Progenitor cell of endocrine pancreas (in vitro differentiated cells): ENCODE measurements at regions not wholly inside any gene's neighbourhood (a gene's known extent, or its start where the extent isn't known, plus 50 kb on each side); places are given as distances from the start of the nearest gene placed in this dataset.
"Not testable (repeated sequence)": the region's sequence is repeated elsewhere in the genome, so short reads cannot be mapped to it uniquely, and the experiment has no call there.

Experiments used
- DNase-seq: peaks from one replicate; pipeline ENCODE4 v3.0.0; 2021; ENCODE audit warnings: low spot score; ENCODE audit not compliant: unreplicated experiment
- H3K27ac Mint-ChIP-seq: 2 replicates; pipeline ENCODE4 v1.8.0; 2021; ENCODE audit warnings: mild to moderate bottlenecking, moderate library complexity, mixed read lengths
- H3K27me3 Mint-ChIP-seq: 2 replicates; pipeline ENCODE4 v1.8.0; 2021; ENCODE audit warnings: mixed read lengths
- H3K36me3 Mint-ChIP-seq: 2 replicates; pipeline ENCODE4 v1.8.0; 2022; ENCODE audit warnings: mixed read lengths; ENCODE audit not compliant: insufficient read depth
- H3K4me1 Mint-ChIP-seq: 2 replicates; pipeline ENCODE4 v1.8.0; 2021; ENCODE audit warnings: low read depth, mixed read lengths
- H3K4me3 Mint-ChIP-seq: 2 replicates; pipeline ENCODE4 v1.8.0; 2021; ENCODE audit warnings: low read depth, mild to moderate bottlenecking, moderate library complexity, mixed read lengths
- H3K9me3 Mint-ChIP-seq: 2 replicates; pipeline ENCODE4 v1.8.0; 2021; ENCODE audit warnings: low read depth, mixed read lengths
- TF ChIP-seq, protein P1 (sequence below): fragments of 200-600 bp; sonication (generic); IDR thresholded peaks from one replicate; pipeline ENCODE4 v1.5.0; 2021; ENCODE audit warnings: antibody characterized with exemption, mild to moderate bottlenecking; ENCODE audit not compliant: unreplicated experiment

- peaks cover 8% of the 10 kb centered on the region for H3K9me3 Mint-ChIP-seq
- H3K36me3 Mint-ChIP-seq: peaks cover 3% of the 10 kb centered on the region
- no peak overlapping the region for H3K27ac Mint-ChIP-seq
- TF ChIP-seq, protein P1, sequence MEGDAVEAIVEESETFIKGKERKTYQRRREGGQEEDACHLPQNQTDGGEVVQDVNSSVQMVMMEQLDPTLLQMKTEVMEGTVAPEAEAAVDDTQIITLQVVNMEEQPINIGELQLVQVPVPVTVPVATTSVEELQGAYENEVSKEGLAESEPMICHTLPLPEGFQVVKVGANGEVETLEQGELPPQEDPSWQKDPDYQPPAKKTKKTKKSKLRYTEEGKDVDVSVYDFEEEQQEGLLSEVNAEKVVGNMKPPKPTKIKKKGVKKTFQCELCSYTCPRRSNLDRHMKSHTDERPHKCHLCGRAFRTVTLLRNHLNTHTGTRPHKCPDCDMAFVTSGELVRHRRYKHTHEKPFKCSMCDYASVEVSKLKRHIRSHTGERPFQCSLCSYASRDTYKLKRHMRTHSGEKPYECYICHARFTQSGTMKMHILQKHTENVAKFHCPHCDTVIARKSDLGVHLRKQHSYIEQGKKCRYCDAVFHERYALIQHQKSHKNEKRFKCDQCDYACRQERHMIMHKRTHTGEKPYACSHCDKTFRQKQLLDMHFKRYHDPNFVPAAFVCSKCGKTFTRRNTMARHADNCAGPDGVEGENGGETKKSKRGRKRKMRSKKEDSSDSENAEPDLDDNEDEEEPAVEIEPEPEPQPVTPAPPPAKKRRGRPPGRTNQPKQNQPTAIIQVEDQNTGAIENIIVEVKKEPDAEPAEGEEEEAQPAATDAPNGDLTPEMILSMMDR: no peak
- DNase-seq: no peak
- peaks cover 6% of the 10 kb centered on the region for H3K4me1 Mint-ChIP-seq
- H3K27me3 Mint-ChIP-seq: no peaks in the 10 kb centered on the region
- no peak overlapping the region for H3K4me3 Mint-ChIP-seq
Measured at GRCh38 chr10:36421992-36422391, 703.4 kb upstream of the ANKRD30A start.

DNA sequence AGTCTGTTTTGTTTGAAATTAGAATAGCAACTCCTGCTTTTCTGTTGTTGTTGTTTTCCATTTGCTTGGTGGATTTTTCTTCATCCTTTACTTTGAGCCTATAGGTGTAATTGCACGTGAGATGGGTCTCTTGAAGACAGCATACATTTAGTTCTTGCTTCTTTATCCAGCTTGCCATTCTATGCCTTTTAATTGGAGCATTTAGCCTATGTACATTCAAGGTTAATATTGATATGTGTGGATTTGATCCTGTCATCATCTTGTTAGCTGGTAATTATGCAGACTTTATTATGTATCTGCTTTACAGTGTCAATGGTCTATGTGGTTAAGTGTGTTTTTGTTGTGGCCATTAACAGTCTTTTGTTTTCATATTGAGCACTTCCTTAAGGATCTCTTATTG is 708.9 kb upstream of the ANKRD30A start:
- Mint-ChIP-seq H3K36me3 (peaks cover 4% of the 10 kb centered on the region), H3K9me3 (peaks cover 14% of the 10 kb centered on the region), H3K27ac (no peak overlapping the region), H3K27me3 (no peaks in the 10 kb centered on the region), H3K4me3 (no peak overlapping the region), H3K4me1 (no peaks in the 10 kb centered on the region)
- TF ChIP-seq, protein P1: no peak
- DNase-seq: no peak

GRCh38 chr10:36412942-36413341 is 712.5 kb upstream of the ANKRD30A start:
- Mint-ChIP-seq H3K4me3 (no peak overlapping the region), H3K9me3 (peaks cover 14% of the 10 kb centered on the region), H3K4me1 (no peaks in the 10 kb centered on the region), H3K27ac (no peak overlapping the region), H3K27me3 (no peaks in the 10 kb centered on the region), H3K36me3 (peaks cover 4% of the 10 kb centered on the region)
- TF ChIP-seq, protein P1: no peak
- DNase-seq: no peak

DNA sequence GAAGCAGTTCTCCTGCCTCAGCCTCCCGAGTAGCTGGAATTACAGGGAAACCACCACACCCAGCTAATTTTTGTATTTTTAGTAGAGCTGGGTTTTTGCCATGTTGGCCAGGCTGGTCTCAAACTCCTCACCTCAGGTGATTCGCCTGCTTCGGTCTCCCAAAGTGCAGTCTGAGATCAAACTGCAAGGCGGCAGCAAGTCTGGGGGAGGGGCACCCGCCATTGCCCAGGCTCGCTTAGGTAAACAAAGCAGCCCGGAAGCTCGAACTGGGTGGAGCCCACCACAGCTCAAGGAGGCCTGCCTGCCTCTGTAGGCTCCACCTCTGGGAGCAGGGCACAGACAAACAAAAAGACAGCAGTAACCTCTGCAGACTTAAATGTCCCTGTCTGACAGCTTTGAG is 725.2 kb upstream of the ANKRD30A start:
- H3K9me3 Mint-ChIP-seq, H3K4me3 Mint-ChIP-seq, DNase-seq, H3K4me1 Mint-ChIP-seq, H3K27ac Mint-ChIP-seq, H3K27me3 Mint-ChIP-seq, H3K36me3 Mint-ChIP-seq: not testable (repeated sequence)

- DNase-seq: no peak
- Mint-ChIP-seq H3K27ac (no peak overlapping the region), H3K4me1 (no peaks in the 10 kb centered on the region), H3K36me3 (no peaks in the 10 kb centered on the region), H3K4me3 (no peak overlapping the region), H3K27me3 (no peaks in the 10 kb centered on the region), H3K9me3 (peaks cover 5% of the 10 kb centered on the region)
- TF ChIP-seq, protein P1: no peak
Measured at GRCh38 chr10:36393801-36394200, 731.6 kb upstream of the ANKRD30A start.

- TF ChIP-seq, protein P1: no peak
- Mint-ChIP-seq H3K36me3 (no peaks in the 10 kb centered on the region), H3K27me3 (no peaks in the 10 kb centered on the region), H3K9me3 (peaks cover 5% of the 10 kb centered on the region), H3K27ac (no peak overlapping the region), H3K4me3 (no peak overlapping the region), H3K4me1 (no peaks in the 10 kb centered on the region)
- no peak for DNase-seq
Measured at GRCh38 chr10:36391405-36391804, 734.0 kb upstream of the ANKRD30A start.
